HG03280 (cell line): ENCODE measurements at regions not wholly inside any gene's neighbourhood (a gene's known extent, or its start where the extent isn't known, plus 50 kb on each side); places are given as distances from the start of the nearest gene placed in this dataset.
"Not testable (repeated sequence)": the region's sequence is repeated elsewhere in the genome, so short reads cannot be mapped to it uniquely, and the experiment has no call there.

Experiments used
- ATAC-seq: cut with Tn5 transposase; IDR thresholded peaks from one replicate; pipeline ENCODE4 v1.9.1; 2021; ENCODE audit warnings: mild to moderate bottlenecking, moderate library complexity; ENCODE audit not compliant: unreplicated experiment

GRCh38 chr12:84075991-84076390 is 836.6 kb downstream of the SLC6A15 start:
- ATAC-seq: no peak

GRCh38 chr12:84073401-84073800 is 839.2 kb downstream of the SLC6A15 start:
- ATAC-seq: no peak

- ATAC-seq: no peak
These were observed 839.6 kb downstream of the SLC6A15 start for GRCh38 chr12:84072961-84073360.

GRCh38 chr12:84070292-84070691 is 842.3 kb downstream of the SLC6A15 start:
- ATAC-seq: no peak

- ATAC-seq: no peak
These were observed 842.9 kb downstream of the SLC6A15 start for GRCh38 chr12:84069699-84070098.

- no peak for ATAC-seq
These were observed 843.4 kb downstream of the SLC6A15 start for GRCh38 chr12:84069198-84069597.

GRCh38 chr12:84058136-84058535 is 854.5 kb downstream of the SLC6A15 start:
- no peak for ATAC-seq

GRCh38 chr12:84054811-84055210 is 857.8 kb downstream of the SLC6A15 start:
- no peak for ATAC-seq

- no peak for ATAC-seq
These were observed 864.7 kb downstream of the SLC6A15 start for GRCh38 chr12:84047881-84048280.

- ATAC-seq: no peak
These were observed 865.7 kb downstream of the SLC6A15 start for GRCh38 chr12:84046859-84047258.

GRCh38 chr12:84043355-84043754 is 869.2 kb downstream of the SLC6A15 start:
- no peak for ATAC-seq

GRCh38 chr12:84038242-84038641 is 874.4 kb downstream of the SLC6A15 start:
- no peak for ATAC-seq

- ATAC-seq: no peak
These were observed 875.7 kb downstream of the SLC6A15 start for GRCh38 chr12:84036912-84037311.

- no peak for ATAC-seq
These were observed 876.8 kb downstream of the SLC6A15 start for GRCh38 chr12:84035766-84036165.

- no peak for ATAC-seq
These were observed 877.7 kb downstream of the SLC6A15 start for GRCh38 chr12:84034871-84035270.

- no peak for ATAC-seq
These were observed 879.4 kb downstream of the SLC6A15 start for GRCh38 chr12:84033162-84033561.

GRCh38 chr12:84018556-84019179 is 893.9 kb downstream of the SLC6A15 start:
- not testable (repeated sequence) for ATAC-seq

- ATAC-seq: no peak
These were observed 895.6 kb downstream of the SLC6A15 start for GRCh38 chr12:84016956-84017355.

GRCh38 chr12:83997423-83997822 is 915.2 kb downstream of the SLC6A15 start:
- no peak for ATAC-seq

GRCh38 chr12:83996671-83997070 is 915.9 kb downstream of the SLC6A15 start:
- no peak for ATAC-seq

GRCh38 chr12:83985084-83985483 is 927.5 kb downstream of the SLC6A15 start:
- ATAC-seq: no peak

GRCh38 chr12:83980398-83980797 is 932.2 kb downstream of the SLC6A15 start:
- no peak for ATAC-seq

GRCh38 chr12:83979785-83980184 is 932.8 kb downstream of the SLC6A15 start:
- ATAC-seq: no peak
